Activated T-cell treated with anti-CD3 and anti-CD28 coated beads, Interleukin-2, amount 50 U/mL, for 48 hours (primary cell): ENCODE measurements at regions not wholly inside any gene's neighbourhood (a gene's known extent, or its start where the extent isn't known, plus 50 kb on each side); places are given as distances from the start of the nearest gene placed in this dataset.

Source experiments
- DNase-seq, 2 experiments: peaks; one replicate each; pipeline ENCODE4 v3.0.0-alpha.2; 2020

DNA sequence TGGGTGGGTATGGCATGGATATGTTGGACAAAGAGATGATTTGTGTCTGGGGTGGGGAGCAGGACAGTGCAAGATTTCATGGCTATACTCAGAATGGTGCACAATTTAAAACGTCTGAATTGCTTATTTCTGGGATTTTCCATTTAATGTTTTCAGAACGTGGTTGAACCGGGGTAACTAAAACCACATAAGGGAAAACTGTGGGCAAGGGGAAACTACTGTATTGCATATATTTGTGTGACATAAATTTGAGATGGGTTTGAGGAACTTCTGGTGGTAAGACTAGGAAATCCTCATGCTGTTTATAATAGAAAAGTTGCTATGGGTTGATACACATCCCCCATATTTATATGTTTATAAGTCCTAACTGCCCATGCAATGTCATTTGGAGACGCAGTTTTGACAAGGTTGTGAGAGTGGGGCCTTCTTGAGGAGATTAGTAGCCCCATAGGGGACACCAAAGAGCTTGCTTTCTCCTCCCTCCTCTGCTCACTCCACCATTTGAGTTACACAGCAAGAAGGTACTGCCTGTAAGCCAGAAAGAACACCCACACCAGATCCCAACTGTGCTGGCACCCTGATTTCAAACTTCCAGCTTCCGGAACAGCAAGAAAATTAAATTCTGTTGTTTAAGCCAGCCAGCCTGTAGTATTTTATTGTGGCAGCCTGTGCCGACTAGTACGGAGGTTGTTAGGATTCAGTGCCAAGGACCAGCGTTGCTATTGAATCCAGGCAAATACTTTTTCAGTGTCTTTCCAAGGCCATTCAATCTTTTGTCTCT lies 2118.9 kb downstream of the MAT2B start:
- no peak for DNase-seq

DNA sequence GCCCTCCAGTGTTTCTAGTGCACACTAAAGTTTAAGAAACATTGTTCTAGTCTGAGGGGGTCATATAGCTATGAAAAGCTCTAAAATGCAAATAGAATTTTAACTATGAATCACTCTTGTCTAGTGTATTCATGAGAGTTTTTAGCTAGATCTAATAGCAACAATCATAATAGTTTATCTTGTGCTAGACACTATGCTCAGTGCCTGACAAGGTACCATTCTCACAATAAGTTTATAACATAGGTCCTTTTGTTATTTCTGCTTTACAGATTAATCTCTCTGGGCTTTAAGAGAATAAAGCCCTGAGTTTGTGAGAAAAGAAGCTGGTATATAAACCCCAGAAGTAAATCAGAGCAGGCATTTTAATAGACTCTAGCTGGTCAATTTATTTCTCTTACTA lies 2120.7 kb downstream of the MAT2B start:
- no peak for DNase-seq

DNA sequence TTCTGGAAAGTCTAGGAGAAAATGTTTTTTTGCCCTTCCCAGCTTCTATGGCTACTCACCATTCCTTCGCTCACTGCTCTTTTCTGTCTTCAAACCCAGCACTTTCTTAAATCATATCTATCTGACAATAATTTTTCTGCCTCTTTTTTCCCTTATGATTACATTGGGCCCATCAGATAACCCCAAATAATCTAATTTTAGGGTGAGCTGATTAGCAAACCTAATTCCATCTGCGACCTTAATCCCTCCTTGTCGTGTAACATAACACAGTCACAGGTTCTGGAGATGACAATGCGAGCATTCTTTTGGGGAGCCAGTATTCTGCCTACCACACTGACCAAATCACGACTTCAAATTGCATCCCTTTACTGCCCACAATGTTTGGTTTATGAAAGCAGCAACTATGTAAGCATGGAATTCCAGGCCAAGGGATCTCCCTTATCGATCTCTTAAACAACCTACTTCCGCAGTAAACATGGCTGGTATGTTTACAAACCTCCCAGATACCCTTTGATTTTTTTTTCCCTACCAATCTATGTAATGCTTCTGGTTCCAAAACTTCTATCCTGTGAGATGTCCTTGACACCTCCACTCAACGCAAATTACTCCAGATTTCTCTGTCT lies 2122.2 kb downstream of the MAT2B start:
- DNase-seq = no peak

DNA sequence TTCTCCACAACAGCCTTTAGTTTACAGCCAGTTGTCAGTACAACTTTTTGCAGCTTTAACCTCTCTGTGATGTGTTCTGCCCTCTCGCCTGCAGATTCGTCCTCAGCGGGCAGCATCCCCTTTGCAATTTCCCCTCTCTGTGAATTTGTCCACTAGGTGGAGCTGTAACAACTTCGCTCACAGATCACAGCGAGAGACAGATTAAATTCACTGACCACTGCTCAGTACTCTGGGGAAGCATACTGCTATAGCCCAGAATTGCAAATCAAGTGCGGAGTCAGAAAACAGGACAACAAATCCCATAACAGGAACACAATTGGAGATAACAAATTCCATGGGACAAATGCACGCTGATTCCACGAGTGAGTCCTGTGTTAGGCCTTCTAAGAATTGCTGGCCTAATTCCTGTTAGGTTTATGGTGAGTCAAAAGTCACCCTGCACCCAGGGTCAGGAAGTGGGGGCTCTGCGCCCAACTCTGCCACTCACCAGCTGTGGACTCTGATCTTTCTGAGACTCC lies 2124.9 kb downstream of the MAT2B start:
- peak; percentile 18 to 23 for DNase-seq

DNA sequence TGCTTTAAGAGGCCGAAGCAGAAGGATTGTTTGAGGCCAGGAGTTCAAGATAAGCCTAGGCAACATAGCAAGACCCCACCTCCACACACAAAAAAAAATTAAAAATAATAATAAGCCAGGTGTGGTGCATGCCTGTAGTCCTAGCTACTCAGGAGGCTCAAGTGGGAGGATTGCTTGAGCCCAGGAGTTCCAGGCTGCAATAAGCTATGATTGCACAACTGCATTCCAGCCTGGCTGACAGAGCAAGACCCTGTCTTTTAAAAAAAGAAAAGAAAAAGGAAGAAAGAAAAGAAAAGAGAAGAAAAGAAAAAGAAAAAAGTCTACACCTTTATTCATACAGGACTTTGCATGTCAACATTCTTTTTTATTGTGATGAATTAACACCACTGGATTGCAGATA lies 2125.8 kb downstream of the MAT2B start:
- DNase-seq = no peak

- no peak for DNase-seq
These were observed 2136.9 kb downstream of the MAT2B start for GRCh38 chr5:165642366-165642765.

GRCh38 chr5:165665735-165666400 lies 2160.4 kb downstream of the MAT2B start:
- no peak for DNase-seq

GRCh38 chr5:165673499-165673898 lies 2168.1 kb downstream of the MAT2B start:
- DNase-seq = no peak

- DNase-seq = no peak
These were observed 2190.4 kb downstream of the MAT2B start for GRCh38 chr5:165695796-165696195.

DNA sequence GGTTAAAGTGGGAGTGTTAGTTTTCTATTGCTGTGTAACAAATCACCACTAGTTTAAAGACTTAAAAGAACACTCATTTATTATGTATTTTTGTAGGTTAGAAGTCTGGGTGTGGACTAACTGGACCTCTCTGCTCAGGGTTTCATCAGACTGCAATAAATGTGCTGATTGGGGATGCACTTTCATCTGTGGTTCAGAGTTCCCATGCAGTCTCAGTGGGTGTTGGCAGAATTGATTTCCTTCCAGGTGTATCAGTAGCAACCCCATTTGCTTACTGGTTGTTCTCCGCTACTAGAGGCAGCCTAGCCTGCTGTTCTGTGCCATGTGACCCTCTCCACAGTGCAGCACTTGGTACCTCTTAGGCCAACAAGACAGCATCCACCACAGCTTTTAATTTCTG lies 2200.5 kb downstream of the MAT2B start:
- no peak for DNase-seq

DNA sequence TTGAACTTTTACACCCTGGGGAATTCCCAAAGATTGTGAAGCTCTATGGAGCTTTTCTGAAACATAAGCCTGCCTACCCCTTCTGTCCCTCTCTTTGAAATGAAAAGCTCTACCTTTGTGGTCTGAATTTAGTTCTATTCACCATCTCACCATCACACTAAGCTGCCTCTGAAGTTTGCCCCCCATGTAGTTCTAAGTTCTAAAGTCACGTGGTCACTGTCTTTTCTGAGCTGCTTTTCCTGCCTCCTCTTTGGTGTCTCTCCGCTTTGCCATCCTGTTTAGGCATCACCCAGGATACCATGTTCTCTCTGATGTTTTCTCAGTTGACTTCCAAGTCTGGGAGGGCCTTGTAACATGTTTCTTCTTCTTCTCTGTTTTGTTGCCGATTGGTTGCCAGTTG lies 2206.6 kb downstream of the MAT2B start:
- no peak for DNase-seq

- DNase-seq = no peak
These were observed 2209.2 kb downstream of the MAT2B start for GRCh38 chr5:165714598-165714997.

- DNase-seq = no peak
These were observed 2215.5 kb downstream of the MAT2B start for GRCh38 chr5:165720901-165721300.

- DNase-seq = no peak
These were observed 2217.0 kb downstream of the MAT2B start for GRCh38 chr5:165722401-165722800.

GRCh38 chr5:165723931-165724330 lies 2218.5 kb downstream of the MAT2B start:
- no peak for DNase-seq

- DNase-seq = no peak
These were observed 2223.0 kb downstream of the MAT2B start for GRCh38 chr5:165728425-165728824.

GRCh38 chr5:165735388-165735787 lies 2230.0 kb downstream of the MAT2B start:
- DNase-seq = no peak

GRCh38 chr5:165739079-165739741 lies 2233.8 kb downstream of the MAT2B start:
- DNase-seq = no peak

GRCh38 chr5:165757791-165758190 lies 2252.4 kb downstream of the MAT2B start:
- DNase-seq = no peak

DNA sequence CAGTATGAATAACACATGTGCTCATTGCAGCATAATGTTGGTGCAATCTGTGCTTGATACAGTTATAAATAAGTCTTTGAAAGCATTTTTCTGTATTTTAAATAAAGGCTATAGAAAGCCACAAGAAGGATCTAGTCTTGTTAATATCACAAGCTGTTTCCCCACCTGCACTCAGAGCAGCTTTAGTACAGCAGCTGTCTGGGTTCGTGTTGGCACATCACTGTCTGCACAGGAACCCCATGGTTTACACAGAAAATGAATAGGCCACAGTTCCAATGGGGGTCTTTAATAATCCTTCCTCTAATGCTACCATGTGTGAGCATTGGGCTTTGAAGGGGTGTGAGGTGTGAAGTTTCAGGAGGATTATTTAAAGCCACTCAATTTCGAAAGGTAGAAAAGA lies 2269.7 kb downstream of the MAT2B start:
- DNase-seq = no peak

DNA sequence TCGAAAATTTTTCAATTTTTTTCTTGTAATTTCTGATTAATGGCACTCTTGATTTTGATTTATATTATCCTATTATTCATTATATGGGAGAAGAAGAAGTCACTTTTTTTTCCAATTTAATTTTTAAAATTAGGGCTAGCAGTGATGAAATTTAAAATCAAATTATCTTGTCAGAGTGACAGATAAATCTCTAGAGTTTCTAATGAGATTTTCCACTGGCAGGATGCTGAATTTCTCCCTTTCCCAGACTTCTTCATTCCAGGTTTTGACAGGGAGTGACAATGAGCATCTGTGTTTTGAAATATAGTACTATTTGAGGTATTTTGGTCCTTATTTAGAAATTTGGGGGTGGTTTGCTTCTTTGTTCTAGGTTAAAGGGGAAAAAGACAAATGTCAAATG lies 2274.1 kb downstream of the MAT2B start:
- DNase-seq = no peak

- no peak for DNase-seq
These were observed 2275.5 kb downstream of the MAT2B start for GRCh38 chr5:165780901-165781300.

DNA sequence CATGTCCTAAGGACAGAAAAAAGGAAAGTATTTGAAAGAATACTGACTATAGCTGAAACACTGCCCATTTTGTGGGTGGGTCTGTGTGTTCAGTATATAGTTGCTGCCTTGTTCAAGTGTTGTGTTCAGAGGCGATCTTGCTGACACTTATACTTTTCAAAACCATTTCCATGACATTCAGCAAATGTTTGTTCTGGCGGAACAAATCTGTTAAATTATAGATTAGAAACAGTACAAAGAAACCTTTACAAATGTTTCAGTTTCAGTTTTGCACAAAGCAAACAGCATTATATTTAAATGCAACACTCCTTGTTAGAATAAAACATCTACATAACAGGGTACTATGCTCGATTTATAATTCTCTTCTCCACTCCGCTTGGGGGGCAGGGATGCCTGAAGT lies 2276.3 kb downstream of the MAT2B start:
- DNase-seq = no peak
